Rectal smooth muscle tissue (tissue), 1 donor: ENCODE measurements at regions not wholly inside any gene's neighbourhood (a gene's known extent, or its start where the extent isn't known, plus 50 kb on each side); places are given as distances from the start of the nearest gene placed in this dataset.

ENCODE experiments used
- H3K27ac ChIP-seq: one replicate; pipeline ENCODE4 v1.7.0; 2013; ENCODE audit warnings: low read depth, low read length, inconsistent platforms
- H3K27me3 ChIP-seq: one replicate; pipeline ENCODE4 v1.7.0; 2013; ENCODE audit warnings: low read length; ENCODE audit not compliant: control insufficient read depth, insufficient read depth
- H3K36me3 ChIP-seq: one replicate; pipeline ENCODE4 v1.7.0; 2013; ENCODE audit warnings: low read length; ENCODE audit not compliant: control insufficient read depth, insufficient read depth
- H3K4me1 ChIP-seq: one replicate; pipeline ENCODE4 v1.7.0; 2013; ENCODE audit warnings: low read length; ENCODE audit not compliant: control insufficient read depth, insufficient read depth
- H3K4me3 ChIP-seq: one replicate; pipeline ENCODE4 v1.7.0; 2013; ENCODE audit warnings: low read length
- H3K9ac ChIP-seq: one replicate; pipeline ENCODE4 v1.7.0; 2013; ENCODE audit warnings: low read length

DNA sequence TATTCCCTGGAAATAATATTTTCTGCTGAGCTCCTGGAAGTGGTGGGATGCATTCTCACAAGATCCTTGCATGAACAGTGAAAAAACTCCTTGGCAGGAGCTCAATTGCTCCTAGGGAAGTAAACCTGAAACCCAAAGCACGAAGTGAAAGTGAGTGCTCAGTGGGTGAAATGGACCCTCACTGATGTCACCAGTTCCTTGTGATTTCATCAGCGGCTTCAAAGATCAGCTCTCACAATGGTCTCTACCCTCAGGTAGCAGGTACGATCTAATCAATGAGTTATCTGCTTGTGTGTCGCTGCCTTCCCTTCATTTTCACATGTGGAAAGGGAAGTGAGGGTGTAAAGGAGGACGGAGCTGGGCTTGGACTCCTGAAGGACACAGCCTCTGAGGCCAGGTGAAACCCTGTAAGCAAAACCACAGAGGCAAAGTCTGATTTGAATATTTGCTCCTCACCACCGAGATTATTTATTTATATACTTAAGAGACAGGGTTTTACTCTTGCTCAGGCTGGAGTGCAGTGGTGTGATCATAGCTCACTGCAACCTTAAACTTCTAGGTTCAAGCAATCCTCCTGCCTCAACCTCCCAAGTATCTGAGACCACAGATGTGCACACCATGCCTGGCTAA is 255.4 kb upstream of the LYZL1 start:
- Histone ChIP-seq H3K27me3 (no peaks in the 10 kb centered on the region), H3K36me3 (no peaks in the 10 kb centered on the region), H3K4me1 (no peaks in the 10 kb centered on the region), H3K9ac (no peak overlapping the region), H3K27ac (no peak overlapping the region), H3K4me3 (no peak overlapping the region)

DNA sequence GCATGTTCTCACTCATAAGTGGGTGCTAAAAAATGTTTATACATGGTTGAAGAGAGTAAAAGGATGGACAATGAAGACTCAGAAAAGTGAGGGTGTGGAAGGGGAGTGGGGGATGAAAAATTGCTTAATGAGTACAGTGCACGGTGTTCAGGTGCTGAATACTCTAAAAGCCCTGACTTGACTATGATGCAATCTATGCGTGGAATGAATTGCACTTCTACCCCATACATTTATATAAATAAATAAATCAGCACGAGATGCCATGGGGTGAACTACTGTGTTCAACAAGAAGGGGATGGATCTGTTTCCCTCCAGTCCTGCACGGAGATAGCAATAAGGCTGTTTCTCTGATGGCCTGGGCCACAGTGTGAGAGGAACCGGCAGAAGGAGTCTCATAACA is 254.3 kb upstream of the LYZL1 start:
- Histone ChIP-seq H3K4me3 (no peak overlapping the region), H3K36me3 (no peaks in the 10 kb centered on the region), H3K9ac (no peak overlapping the region), H3K4me1 (no peaks in the 10 kb centered on the region), H3K27ac (no peak overlapping the region), H3K27me3 (no peaks in the 10 kb centered on the region)

DNA sequence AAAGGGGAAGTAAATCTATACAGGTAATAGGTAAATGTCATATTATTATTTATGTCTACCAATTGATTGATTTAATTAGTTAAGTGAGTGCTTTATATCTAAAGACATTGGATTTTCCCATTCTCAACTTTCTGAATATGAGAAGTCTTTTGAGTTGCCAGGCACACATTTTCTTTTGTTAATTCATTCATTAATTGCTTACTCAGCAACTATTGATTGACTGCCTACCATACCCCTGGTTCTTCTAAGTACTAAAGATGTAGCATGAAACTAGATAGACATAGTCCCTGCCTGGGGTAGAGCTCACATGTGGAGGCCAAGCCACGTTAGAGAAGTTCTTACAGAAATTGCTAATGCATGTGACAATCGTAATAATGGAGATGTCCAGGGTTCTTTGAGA is 253.1 kb upstream of the LYZL1 start:
- H3K36me3 ChIP-seq = no peaks in the 10 kb centered on the region
- H3K27me3 ChIP-seq = no peaks in the 10 kb centered on the region
- H3K4me3 ChIP-seq = no peak overlapping the region
- H3K27ac ChIP-seq = no peak overlapping the region
- no peak overlapping the region for H3K9ac ChIP-seq
- no peaks in the 10 kb centered on the region for H3K4me1 ChIP-seq

DNA sequence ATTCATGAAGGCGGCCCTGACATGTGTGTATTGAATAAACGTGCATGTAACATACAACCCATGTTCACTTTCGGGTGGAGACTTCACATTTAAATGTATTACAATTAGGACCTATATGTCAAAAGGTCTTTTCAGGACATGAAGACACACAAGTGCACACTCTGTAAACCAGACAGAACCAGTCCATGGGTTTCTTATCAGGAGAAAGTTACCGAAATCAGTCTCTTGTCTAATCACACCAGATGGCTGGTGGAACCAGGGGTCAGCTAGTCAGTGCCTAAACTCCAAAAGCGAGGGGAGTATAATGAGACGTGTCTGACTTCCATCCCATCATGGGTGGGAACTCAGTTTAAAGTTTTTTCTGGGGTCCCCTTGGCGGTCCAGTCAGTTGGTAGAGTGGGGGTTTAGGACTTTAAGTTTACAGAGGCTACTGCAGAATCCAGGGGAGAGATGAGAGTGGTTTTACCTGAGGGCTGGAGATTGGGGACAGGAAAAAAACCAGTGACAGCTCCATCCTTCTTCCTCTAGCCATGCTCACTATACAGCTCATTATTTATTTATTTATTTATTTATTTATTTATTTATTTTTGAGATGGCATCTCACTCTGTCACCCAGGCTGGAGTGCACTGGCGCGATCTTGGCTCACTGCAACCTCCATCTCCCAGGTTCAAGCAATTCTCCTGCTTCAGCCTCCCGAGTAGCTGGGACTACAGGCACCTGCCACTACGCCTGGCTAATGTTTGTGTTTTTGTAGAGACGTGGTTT is 251.3 kb upstream of the LYZL1 start:
- no peaks in the 10 kb centered on the region for H3K4me1 ChIP-seq
- H3K9ac ChIP-seq = no peak overlapping the region
- H3K4me3 ChIP-seq = no peak overlapping the region
- no peaks in the 10 kb centered on the region for H3K27me3 ChIP-seq
- no peak overlapping the region for H3K27ac ChIP-seq
- no peaks in the 10 kb centered on the region for H3K36me3 ChIP-seq

DNA sequence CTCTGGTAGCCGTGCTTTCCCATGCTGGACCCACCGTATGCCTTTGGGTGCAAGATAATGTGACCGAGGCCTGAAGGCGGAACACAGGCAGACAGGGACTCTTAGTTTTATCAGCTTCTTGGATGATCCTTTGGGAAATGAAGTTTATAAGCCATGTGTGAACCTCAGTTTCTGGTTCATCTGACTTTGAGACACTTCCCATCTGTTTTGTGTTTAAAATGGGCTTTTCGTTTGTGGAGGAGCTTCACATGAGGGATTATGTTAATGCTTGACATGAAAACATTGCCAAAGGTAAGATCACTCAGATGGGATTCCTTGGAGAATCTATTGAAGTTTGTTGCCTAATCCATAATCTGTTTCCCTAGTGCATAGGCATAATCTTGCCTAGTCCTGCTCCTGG is 249.8 kb upstream of the LYZL1 start:
- no peak overlapping the region for H3K4me3 ChIP-seq
- H3K4me1 ChIP-seq = no peaks in the 10 kb centered on the region
- H3K36me3 ChIP-seq = no peaks in the 10 kb centered on the region
- no peak overlapping the region for H3K27ac ChIP-seq
- H3K9ac ChIP-seq = no peak overlapping the region
- no peaks in the 10 kb centered on the region for H3K27me3 ChIP-seq

DNA sequence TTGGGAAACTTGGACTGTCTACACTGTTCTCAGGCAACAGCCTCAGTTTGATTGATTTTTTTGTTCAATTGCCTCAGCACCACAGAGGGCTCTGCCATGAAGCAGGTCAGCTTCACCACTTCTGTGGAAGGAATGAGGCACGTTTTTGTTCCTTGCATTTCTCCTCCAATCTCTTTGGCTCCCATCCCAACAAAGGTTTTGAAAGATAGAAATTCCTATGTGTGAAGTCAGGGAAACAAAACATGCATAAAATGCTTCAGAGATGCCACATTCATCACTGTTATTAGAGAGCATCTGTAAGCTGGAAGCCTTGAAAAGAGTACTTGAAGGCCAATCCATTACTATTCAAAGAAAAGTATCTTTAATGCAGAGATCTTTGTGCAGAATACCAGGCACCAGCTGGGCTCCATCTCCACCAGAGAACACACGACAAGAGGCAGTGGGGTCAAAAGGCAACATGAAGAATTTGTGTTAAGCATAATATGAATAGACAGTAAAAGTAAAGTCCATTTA is 249.1 kb upstream of the LYZL1 start:
- Histone ChIP-seq H3K4me3 (no peak overlapping the region), H3K36me3 (no peaks in the 10 kb centered on the region), H3K27me3 (no peaks in the 10 kb centered on the region), H3K4me1 (no peaks in the 10 kb centered on the region), H3K27ac (no peak overlapping the region), H3K9ac (no peak overlapping the region)

DNA sequence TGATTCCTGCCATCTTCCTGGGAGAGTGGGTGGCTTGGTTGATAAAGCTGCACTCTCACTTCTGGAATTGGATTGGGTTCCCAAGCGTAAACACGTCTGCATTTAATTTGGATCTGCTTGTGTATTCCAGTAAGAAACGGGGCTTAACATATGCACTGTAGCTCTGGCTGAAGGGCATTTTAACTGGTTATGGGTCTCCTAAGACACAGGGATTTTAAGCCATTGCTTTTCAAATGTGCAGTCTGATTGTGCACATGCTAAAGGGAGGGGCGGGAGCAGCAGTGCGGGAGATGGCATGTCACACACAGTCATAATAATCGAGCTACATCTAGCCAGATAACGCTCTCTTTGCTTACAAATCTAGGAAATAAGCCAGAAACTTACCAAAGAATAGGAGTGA is 247.3 kb upstream of the LYZL1 start:
- Histone ChIP-seq H3K27me3 (no peaks in the 10 kb centered on the region), H3K4me1 (no peaks in the 10 kb centered on the region), H3K36me3 (no peaks in the 10 kb centered on the region), H3K9ac (no peak overlapping the region), H3K27ac (no peak overlapping the region), H3K4me3 (no peak overlapping the region)

DNA sequence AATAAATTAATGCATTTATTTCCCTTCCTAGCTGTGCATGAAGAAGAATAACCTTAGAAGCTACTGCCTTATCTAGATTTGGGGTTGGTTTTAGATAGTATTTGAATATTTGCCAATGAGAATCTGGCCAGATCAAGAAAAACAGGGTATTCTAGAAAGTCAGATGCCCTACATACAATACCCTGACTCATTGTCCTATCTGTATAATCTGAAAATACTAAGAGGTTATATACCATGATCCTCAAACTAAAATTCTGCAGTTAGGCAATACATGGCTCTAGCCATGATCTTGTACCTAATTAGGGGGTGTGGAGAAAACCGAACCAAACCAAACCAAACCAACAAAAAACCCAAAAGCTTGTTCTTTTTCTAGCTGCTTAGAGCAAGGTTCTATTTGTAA is 240.4 kb upstream of the LYZL1 start:
- Histone ChIP-seq H3K4me1 (no peaks in the 10 kb centered on the region), H3K27ac (no peak overlapping the region), H3K4me3 (no peak overlapping the region), H3K36me3 (no peaks in the 10 kb centered on the region), H3K9ac (no peak overlapping the region), H3K27me3 (no peaks in the 10 kb centered on the region)

DNA sequence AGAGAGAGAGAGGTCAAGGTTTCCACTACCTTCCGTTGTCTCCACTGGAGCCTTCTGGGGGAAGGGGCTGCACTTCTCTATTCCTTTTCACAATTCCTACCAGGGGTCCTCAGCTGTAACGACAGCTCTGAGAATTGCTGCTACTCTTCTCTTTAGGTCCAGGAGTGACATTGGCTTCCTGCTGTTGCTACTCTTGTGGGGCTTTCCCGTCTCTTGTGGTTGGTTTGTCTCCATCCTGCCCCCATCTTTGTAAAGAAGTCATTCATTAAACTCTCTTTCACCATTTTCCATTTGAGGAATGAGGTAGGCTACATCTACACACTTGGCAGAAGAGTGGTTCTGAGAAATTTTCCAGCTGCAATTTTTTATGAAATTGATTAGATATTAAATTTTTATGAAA is 238.8 kb upstream of the LYZL1 start:
- no peaks in the 10 kb centered on the region for H3K27me3 ChIP-seq
- no peak overlapping the region for H3K4me3 ChIP-seq
- no peaks in the 10 kb centered on the region for H3K4me1 ChIP-seq
- no peak overlapping the region for H3K27ac ChIP-seq
- H3K36me3 ChIP-seq = no peaks in the 10 kb centered on the region
- H3K9ac ChIP-seq = no peak overlapping the region

DNA sequence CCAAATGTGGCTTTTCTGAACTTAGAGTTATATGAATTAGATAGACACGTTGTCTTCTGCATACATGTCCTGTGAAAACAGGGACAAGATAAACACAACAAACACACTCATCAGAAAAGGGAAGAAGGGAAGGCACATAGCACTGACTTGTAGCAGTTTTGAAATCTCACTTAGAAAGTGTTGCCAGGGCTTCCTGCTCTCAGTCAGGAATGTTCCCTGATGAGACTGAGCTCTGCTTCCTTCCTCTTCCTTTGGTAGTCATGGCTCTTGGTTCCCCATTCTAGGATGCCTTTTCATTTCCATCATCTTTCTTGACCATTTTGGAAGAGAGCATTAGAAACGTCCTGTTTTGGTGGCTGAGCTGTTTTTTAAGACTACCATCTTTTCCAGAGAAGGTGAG is 233.8 kb upstream of the LYZL1 start:
- Histone ChIP-seq H3K4me3 (no peak overlapping the region), H3K9ac (no peak overlapping the region), H3K27me3 (no peaks in the 10 kb centered on the region), H3K27ac (no peak overlapping the region), H3K4me1 (no peaks in the 10 kb centered on the region), H3K36me3 (no peaks in the 10 kb centered on the region)

DNA sequence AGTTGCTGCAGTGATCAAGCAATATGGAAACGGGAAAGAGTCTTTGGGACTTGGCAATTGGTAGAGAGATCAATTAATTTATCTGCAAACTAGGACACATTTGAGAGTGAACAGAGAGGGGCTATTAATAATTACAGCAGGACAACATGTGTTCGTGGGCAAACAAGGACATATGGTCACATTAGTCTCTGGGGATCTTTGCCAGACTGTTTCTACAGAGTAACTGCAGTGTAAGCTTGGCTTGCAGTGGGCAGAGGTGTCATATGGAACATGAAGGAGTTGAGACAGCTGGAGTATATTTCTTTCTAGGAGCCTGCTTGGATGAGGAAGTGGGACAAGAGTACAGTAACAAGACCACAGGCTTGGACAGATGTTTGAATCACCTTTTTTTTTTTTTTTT is 232.1 kb upstream of the LYZL1 start:
- H3K4me1 ChIP-seq = no peaks in the 10 kb centered on the region
- no peak overlapping the region for H3K27ac ChIP-seq
- no peaks in the 10 kb centered on the region for H3K36me3 ChIP-seq
- no peak overlapping the region for H3K9ac ChIP-seq
- H3K27me3 ChIP-seq = no peaks in the 10 kb centered on the region
- H3K4me3 ChIP-seq = no peak overlapping the region

DNA sequence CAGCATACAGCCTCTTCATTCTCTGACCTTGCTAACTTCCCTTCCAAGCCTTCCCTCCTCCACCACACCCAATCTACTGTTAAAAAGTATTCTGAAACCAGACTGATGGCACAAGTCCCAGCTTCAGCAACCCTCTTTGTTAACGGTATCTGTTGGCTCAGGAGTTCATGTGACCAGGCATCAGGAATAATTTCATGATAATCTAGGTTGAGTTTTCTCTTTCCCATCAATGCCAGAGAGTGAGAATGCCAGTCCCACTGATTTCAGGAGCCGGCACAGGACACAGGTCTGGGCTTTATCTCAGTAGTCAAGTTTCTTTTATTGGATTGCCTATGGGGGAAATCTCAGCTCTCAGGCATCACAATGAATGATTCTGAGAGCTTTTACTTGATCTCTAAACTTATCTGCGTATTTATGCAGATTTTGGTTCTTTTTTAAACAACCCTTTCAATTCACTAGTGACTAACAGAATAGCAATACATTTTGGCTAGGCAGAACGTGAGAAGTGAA is 231.0 kb upstream of the LYZL1 start:
- no peaks in the 10 kb centered on the region for H3K27me3 ChIP-seq
- H3K27ac ChIP-seq = no peak overlapping the region
- no peak overlapping the region for H3K9ac ChIP-seq
- no peaks in the 10 kb centered on the region for H3K4me1 ChIP-seq
- H3K36me3 ChIP-seq = no peaks in the 10 kb centered on the region
- no peak overlapping the region for H3K4me3 ChIP-seq
